Astrocyte (in vitro differentiated cells and primary cell): ENCODE measurements at regions not wholly inside any gene's neighbourhood (a gene's known extent, or its start where the extent isn't known, plus 50 kb on each side); places are given as distances from the start of the nearest gene placed in this dataset.

Experiments used
- EZH2 ChIP-seq: IDR thresholded peaks from 2 replicates; pipeline ENCODE4 v1.6.1; 2012; ENCODE audit warnings: mild to moderate bottlenecking, low read length, inconsistent platforms; ENCODE audit not compliant: insufficient read depth
- TF ChIP-seq, protein P1 (sequence below): IDR thresholded peaks from 2 replicates; pipeline ENCODE4 v1.5.1; 2011; ENCODE audit warnings: low read depth, mild to moderate bottlenecking, inconsistent platforms, low read length, moderate library complexity; ENCODE audit not compliant: insufficient read depth

DNA sequence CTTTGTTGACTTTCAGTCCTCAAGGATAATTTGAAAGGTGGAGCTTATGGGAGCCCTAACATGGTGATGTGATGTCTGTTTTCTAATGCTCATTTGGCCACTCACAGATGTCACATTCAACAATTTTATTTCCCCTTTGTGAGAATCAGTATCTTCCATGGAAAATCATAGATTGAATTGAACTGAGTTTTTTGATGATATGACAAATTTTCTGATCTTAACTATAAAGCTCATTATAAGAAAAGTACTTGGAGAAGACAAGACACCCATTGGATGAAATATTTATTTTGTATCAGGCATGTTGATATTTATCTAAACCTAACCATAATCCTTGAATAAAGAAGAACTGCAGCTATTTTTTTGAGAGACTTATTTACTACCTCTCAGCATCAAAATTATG is 824.6 kb upstream of the GOT2 start:
- TF ChIP-seq, protein P1, sequence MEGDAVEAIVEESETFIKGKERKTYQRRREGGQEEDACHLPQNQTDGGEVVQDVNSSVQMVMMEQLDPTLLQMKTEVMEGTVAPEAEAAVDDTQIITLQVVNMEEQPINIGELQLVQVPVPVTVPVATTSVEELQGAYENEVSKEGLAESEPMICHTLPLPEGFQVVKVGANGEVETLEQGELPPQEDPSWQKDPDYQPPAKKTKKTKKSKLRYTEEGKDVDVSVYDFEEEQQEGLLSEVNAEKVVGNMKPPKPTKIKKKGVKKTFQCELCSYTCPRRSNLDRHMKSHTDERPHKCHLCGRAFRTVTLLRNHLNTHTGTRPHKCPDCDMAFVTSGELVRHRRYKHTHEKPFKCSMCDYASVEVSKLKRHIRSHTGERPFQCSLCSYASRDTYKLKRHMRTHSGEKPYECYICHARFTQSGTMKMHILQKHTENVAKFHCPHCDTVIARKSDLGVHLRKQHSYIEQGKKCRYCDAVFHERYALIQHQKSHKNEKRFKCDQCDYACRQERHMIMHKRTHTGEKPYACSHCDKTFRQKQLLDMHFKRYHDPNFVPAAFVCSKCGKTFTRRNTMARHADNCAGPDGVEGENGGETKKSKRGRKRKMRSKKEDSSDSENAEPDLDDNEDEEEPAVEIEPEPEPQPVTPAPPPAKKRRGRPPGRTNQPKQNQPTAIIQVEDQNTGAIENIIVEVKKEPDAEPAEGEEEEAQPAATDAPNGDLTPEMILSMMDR: no peak
- TF ChIP-seq EZH2: no peak
